Pancreas (tissue), 10 donors: ENCODE measurements at regions not wholly inside any gene's neighbourhood (a gene's known extent, or its start where the extent isn't known, plus 50 kb on each side); places are given as distances from the start of the nearest gene placed in this dataset.

Experiments used
- ATAC-seq, 4 donors: fragments of 200-7000 bp; cut with Tn5 transposase; one replicate each; pipeline versions ENCODE4 v1.8.0 to v1.9.1; 2020; ENCODE audit warnings: mild to moderate bottlenecking in 4 of 4, moderate library complexity in 4 of 4
- DNase-seq, 6 donors: peaks; one replicate each; pipeline ENCODE4 v3.0.0-alpha.2; 2020
- FAIRE-seq: peaks from 2 replicates; lab custom pipeline; 2012; peaks lifted over from hg19 to GRCh38; lab: Jason Lieb, UNC
- H3K27ac ChIP-seq, 4 donors: fragments of 200-600 bp; sonication (generic); 1 replicate in 3 of 4; 2 replicates in 1 of 4; pipeline versions ENCODE4 v1.5.0 to v1.8.0; 2020
- H3K27me3 ChIP-seq, 4 donors: fragments of 200-600 bp; one replicate each; pipeline ENCODE4 v1.8.0; 2021
- H3K36me3 ChIP-seq, 3 donors: fragments of 200-600 bp; sonication (generic) in 1 of 3; one replicate each; pipeline versions ENCODE4 v1.5.0 to v1.8.0; 2020 to 2021
- H3K4me1 ChIP-seq, 3 donors: fragments of 200-600 bp; one replicate each; pipeline ENCODE4 v1.8.0; 2021
- H3K4me3 ChIP-seq, 4 donors: fragments of 200-600 bp; sonication (generic) in 2 of 4; one replicate each; pipeline versions ENCODE4 v1.5.0 to v1.8.0; 2020 to 2021
- H3K9me3 ChIP-seq, 4 donors: fragments of 200-600 bp; one replicate each; pipeline ENCODE4 v1.8.0; 2021
- WGBS, 2 donors: extraction: QIAGEN DNeasy Blood & Tissue Kit; methylation state at CpG; one replicate each; pipeline ENCODE4 v1.1.7; 2013; 5-methylcytosine and 5-hydroxymethylcytosine counted together
- intact Hi-C, 3 donors: fragments of 100-400 bp; cut with DNase I; formaldehyde crosslinking; loops; one replicate each; pipeline versions ENCODE4 v1.11.1 to v1.14.2; 2022
- TF ChIP-seq, protein P1 (sequence below), 4 donors: fragments of 200-600 bp; sonication (generic) in 3 of 4; IDR thresholded peaks; one replicate each; pipeline versions ENCODE4 v1.5.0 to v1.8.0; 2021; ENCODE audit warnings: antibody characterized with exemption in 4 of 4
- donor health status: healthy with polysubstance abuse.
- donor health status: DM: no; HTN: no; CAD: no; lungs with moderate emphysema.
- donor health status: DM: no; HTN: no; CAD: no.
- donor health status: control.
- donor health status: control.
- donor health status: Bipolar disorder and iron deficiency.
- donor health status: DM: yes; HTN: yes; CAD: no.
- donor health status: DM: no; HTN: no; CAD: no.
- donor health status: DM: no; HTN: no; CAD: no.
- donor health status: DM: yes; HTN: yes; CAD: no.

GRCh38 chr2:71277536-71278103, 50.7 kb upstream of the PAIP2B start:
- peak overlapping the region in 1 of 4 donors; percentile 66 for H3K4me3 ChIP-seq

DNA sequence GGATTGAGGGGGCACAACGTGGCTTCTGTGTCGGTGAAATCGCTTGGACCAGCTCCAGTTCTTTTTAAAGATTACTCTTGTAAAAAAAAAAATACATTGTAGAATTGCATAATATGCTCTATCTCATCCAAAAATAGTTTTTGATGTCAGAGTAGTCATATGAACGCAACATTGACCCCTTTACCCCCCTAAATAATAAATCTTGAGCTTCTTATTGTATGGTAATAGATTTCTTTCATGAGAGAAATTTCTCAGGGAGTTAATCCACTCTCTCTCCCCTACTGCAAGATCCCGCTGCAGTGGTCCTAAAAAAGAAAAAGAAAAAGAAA, 50.2 kb upstream of the PAIP2B start:
- Histone ChIP-seq H3K36me3 (no peaks in the 10 kb centered on the region), H3K4me3 (peak overlapping the region in 2 of 4 donors; percentile 43 to 66), H3K27ac (peak overlapping the region in 2 of 4 donors; percentile 37 to 51), H3K27me3 (peaks cover 0 to 5% (median 0%) of the 10 kb centered on the region in 4 donors), H3K9me3 (no peaks in the 10 kb centered on the region), H3K4me1 (peaks cover 0 to 7% (median 5%) of the 10 kb centered on the region in 3 donors)
- intact Hi-C loops = no loop called here
- TF ChIP-seq, protein P1, sequence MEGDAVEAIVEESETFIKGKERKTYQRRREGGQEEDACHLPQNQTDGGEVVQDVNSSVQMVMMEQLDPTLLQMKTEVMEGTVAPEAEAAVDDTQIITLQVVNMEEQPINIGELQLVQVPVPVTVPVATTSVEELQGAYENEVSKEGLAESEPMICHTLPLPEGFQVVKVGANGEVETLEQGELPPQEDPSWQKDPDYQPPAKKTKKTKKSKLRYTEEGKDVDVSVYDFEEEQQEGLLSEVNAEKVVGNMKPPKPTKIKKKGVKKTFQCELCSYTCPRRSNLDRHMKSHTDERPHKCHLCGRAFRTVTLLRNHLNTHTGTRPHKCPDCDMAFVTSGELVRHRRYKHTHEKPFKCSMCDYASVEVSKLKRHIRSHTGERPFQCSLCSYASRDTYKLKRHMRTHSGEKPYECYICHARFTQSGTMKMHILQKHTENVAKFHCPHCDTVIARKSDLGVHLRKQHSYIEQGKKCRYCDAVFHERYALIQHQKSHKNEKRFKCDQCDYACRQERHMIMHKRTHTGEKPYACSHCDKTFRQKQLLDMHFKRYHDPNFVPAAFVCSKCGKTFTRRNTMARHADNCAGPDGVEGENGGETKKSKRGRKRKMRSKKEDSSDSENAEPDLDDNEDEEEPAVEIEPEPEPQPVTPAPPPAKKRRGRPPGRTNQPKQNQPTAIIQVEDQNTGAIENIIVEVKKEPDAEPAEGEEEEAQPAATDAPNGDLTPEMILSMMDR (IDR thresholded peaks at IDR 0.05) = no peak
- ATAC-seq (peak in 1 of 4 donors; percentile 2), FAIRE-seq (no peak), DNase-seq (no peak)
- 4 to 5% methylated on average over 5 of the region's 5 CpGs for WGBS, 2 donors

More at GRCh38 chr2:71277536-71278103, 50.7 kb upstream of the PAIP2B start:
- 4 to 7% methylated on average over 18 of the region's 18 CpGs for WGBS, 2 donors
- DNase-seq = peak in 4 of 6 donors; percentile 4 to 62 (median 32)
- H3K4me1 ChIP-seq = peaks cover 0 to 7% (median 5%) of the 10 kb centered on the region in 3 donors
- FAIRE-seq = no peak
- no peaks in the 10 kb centered on the region for H3K36me3 ChIP-seq
- no peak overlapping the region for H3K27ac ChIP-seq
- TF ChIP-seq, protein P1 (IDR thresholded peaks at IDR 0.05) = no peak
- no peaks in the 10 kb centered on the region for H3K9me3 ChIP-seq
- peaks cover 0 to 5% (median 0%) of the 10 kb centered on the region in 4 donors for H3K27me3 ChIP-seq
- ATAC-seq = peak in 3 of 4 donors; percentile 16 to 53 (median 24)
- intact Hi-C loops = no loop called here

- Histone ChIP-seq H3K27me3 (peaks cover 0 to 5% (median 0%) of the 10 kb centered on the region in 4 donors), H3K4me1 (peaks cover 0 to 7% (median 5%) of the 10 kb centered on the region in 3 donors), H3K36me3 (no peaks in the 10 kb centered on the region), H3K27ac (peak overlapping the region in 3 of 4 donors; percentile 11 to 51 (median 37)), H3K9me3 (no peaks in the 10 kb centered on the region), H3K4me3 (peak overlapping the region; percentile 28 to 66 (median 46))
- TF ChIP-seq, protein P1 (IDR thresholded peaks at IDR 0.05) = no peak
- ATAC-seq (peak; percentile 99 to 100 (median 100)), FAIRE-seq (no peak), DNase-seq (peak; percentile 86 to 97 (median 91))
- intact Hi-C loops = no loop called here
- 1% methylated on average over 83 to 93 of the region's 93 CpGs for WGBS, 2 donors
Observed at GRCh38 chr2:71276311-71277146, 49.6 kb upstream of the PAIP2B start.
